NT2/D1 (cell line): ENCODE measurements at regions not wholly inside any gene's neighbourhood (a gene's known extent, or its start where the extent isn't known, plus 50 kb on each side); places are given as distances from the start of the nearest gene placed in this dataset.

Experiments
- DNase-seq: peaks from one replicate; pipeline ENCODE4 v3.0.0-alpha.2; 2011; ENCODE audit warnings: low read depth, low spot score
- H3K27me3 ChIP-seq: 2 replicates; pipeline ENCODE4 v1.6.0; 2011; ENCODE audit warnings: mild to moderate bottlenecking; ENCODE audit not compliant: insufficient read length, insufficient read depth
- H3K36me3 ChIP-seq: 2 replicates; pipeline ENCODE4 v1.6.1; 2011; ENCODE audit warnings: mild to moderate bottlenecking, low read length, mixed read lengths; ENCODE audit not compliant: insufficient read depth, insufficient read length
- H3K4me1 ChIP-seq: 2 replicates; pipeline ENCODE4 v1.5.1; 2011; ENCODE audit not compliant: insufficient read depth, insufficient read length
- H3K4me3 ChIP-seq: 2 replicates; pipeline ENCODE4 v1.5.1; 2011; ENCODE audit warnings: low read depth; ENCODE audit not compliant: insufficient read length
- H3K9ac ChIP-seq: 2 replicates; pipeline ENCODE4 v1.6.0; 2011; ENCODE audit warnings: low read depth; ENCODE audit not compliant: insufficient read length
- H3K9me3 ChIP-seq: 2 replicates; pipeline ENCODE4 v1.5.1; 2011; ENCODE audit warnings: mild to moderate bottlenecking, low read length; ENCODE audit not compliant: insufficient read depth
- SUZ12 ChIP-seq: IDR thresholded peaks from 2 replicates; pipeline ENCODE4 v1.6.1; 2011; ENCODE audit not compliant: insufficient read length, insufficient read depth; ENCODE audit errors: extremely low read depth
- YY1 ChIP-seq: IDR thresholded peaks from 2 replicates; pipeline ENCODE4 v1.6.1; 2011; ENCODE audit not compliant: insufficient read length, insufficient read depth
- ZNF274 ChIP-seq: IDR thresholded peaks from 2 replicates; pipeline ENCODE4 v1.6.1; 2011; ENCODE audit warnings: mild to moderate bottlenecking, low read depth, low read length

- Histone ChIP-seq H3K27me3 (no peaks in the 10 kb centered on the region), H3K9me3 (peaks cover 17% of the 10 kb centered on the region), H3K4me3 (no peak overlapping the region), H3K36me3 (no peaks in the 10 kb centered on the region), H3K9ac (no peak overlapping the region), H3K4me1 (no peaks in the 10 kb centered on the region)
- DNase-seq: no peak
- TF ChIP-seq ZNF274: no peak
Measured at GRCh38 chr1:98086156-98086555, 165.3 kb upstream of the DPYD start.

GRCh38 chr1:98084188-98084587, 163.4 kb upstream of the DPYD start:
- peaks cover 17% of the 10 kb centered on the region for H3K9me3 ChIP-seq

GRCh38 chr1:98081944-98082343, 161.1 kb upstream of the DPYD start:
- DNase-seq: no peak
- Histone ChIP-seq H3K9me3 (peaks cover 11% of the 10 kb centered on the region; the same call in 1 of the 2 replicates), H3K9ac (no peak overlapping the region)

More at GRCh38 chr1:98084188-98084587, 163.4 kb upstream of the DPYD start:
- Histone ChIP-seq H3K4me3 (no peak overlapping the region), H3K9ac (no peak overlapping the region), H3K36me3 (no peaks in the 10 kb centered on the region), H3K4me1 (no peaks in the 10 kb centered on the region), H3K27me3 (no peaks in the 10 kb centered on the region)
- TF ChIP-seq SUZ12 (no peak), YY1 (no peak), ZNF274 (no peak)
- no peak for DNase-seq

GRCh38 chr1:98078596-98078995, 157.8 kb upstream of the DPYD start:
- H3K27me3 ChIP-seq: no peaks in the 10 kb centered on the region
- H3K9me3 ChIP-seq: no peaks in the 10 kb centered on the region
- DNase-seq: no peak
- TF ChIP-seq SUZ12: no peak
- TF ChIP-seq ZNF274: no peak
- no peak for TF ChIP-seq YY1
- no peaks in the 10 kb centered on the region for H3K4me1 ChIP-seq
- no peak overlapping the region for H3K4me3 ChIP-seq
- H3K9ac ChIP-seq: no peak overlapping the region
- H3K36me3 ChIP-seq: no peaks in the 10 kb centered on the region

More at GRCh38 chr1:98081944-98082343, 161.1 kb upstream of the DPYD start:
- no peaks in the 10 kb centered on the region for H3K27me3 ChIP-seq
- TF ChIP-seq YY1 (no peak), SUZ12 (no peak), ZNF274 (no peak)
- H3K4me3 ChIP-seq: no peak overlapping the region
- H3K36me3 ChIP-seq: no peaks in the 10 kb centered on the region
- no peaks in the 10 kb centered on the region for H3K4me1 ChIP-seq

- H3K9ac ChIP-seq: no peak overlapping the region
- H3K4me1 ChIP-seq: no peaks in the 10 kb centered on the region
- no peaks in the 10 kb centered on the region for H3K27me3 ChIP-seq
- no peaks in the 10 kb centered on the region for H3K36me3 ChIP-seq
- TF ChIP-seq SUZ12: no peak
- TF ChIP-seq YY1: no peak
- TF ChIP-seq ZNF274: no peak
- no peak for DNase-seq
- H3K9me3 ChIP-seq: no peaks in the 10 kb centered on the region
- H3K4me3 ChIP-seq: no peak overlapping the region
Measured at GRCh38 chr1:98077691-98078090, 156.9 kb upstream of the DPYD start.

GRCh38 chr1:98075626-98076025, 154.8 kb upstream of the DPYD start:
- no peak overlapping the region for H3K9ac ChIP-seq
- H3K9me3 ChIP-seq: no peaks in the 10 kb centered on the region
- no peaks in the 10 kb centered on the region for H3K36me3 ChIP-seq
- no peak overlapping the region for H3K4me3 ChIP-seq
- H3K4me1 ChIP-seq: no peaks in the 10 kb centered on the region
- H3K27me3 ChIP-seq: no peaks in the 10 kb centered on the region
- DNase-seq: no peak
- TF ChIP-seq YY1: no peak

- DNase-seq: no peak
- TF ChIP-seq ZNF274: no peak
- no peak for TF ChIP-seq YY1
- TF ChIP-seq SUZ12: no peak
- Histone ChIP-seq H3K9me3 (no peaks in the 10 kb centered on the region), H3K4me3 (no peak overlapping the region), H3K4me1 (no peaks in the 10 kb centered on the region), H3K9ac (no peak overlapping the region), H3K36me3 (no peaks in the 10 kb centered on the region), H3K27me3 (no peaks in the 10 kb centered on the region)
Measured at GRCh38 chr1:98073823-98074222, 153.0 kb upstream of the DPYD start.

- Histone ChIP-seq H3K36me3 (no peaks in the 10 kb centered on the region), H3K4me1 (no peaks in the 10 kb centered on the region), H3K9ac (no peak overlapping the region), H3K27me3 (no peaks in the 10 kb centered on the region), H3K9me3 (no peaks in the 10 kb centered on the region), H3K4me3 (no peak overlapping the region)
- TF ChIP-seq ZNF274: no peak
- TF ChIP-seq SUZ12: no peak
- no peak for TF ChIP-seq YY1
- no peak for DNase-seq
Measured at GRCh38 chr1:98073106-98073505, 152.3 kb upstream of the DPYD start.
